C4-2B (cell line): ENCODE measurements at regions not wholly inside any gene's neighbourhood (a gene's known extent, or its start where the extent isn't known, plus 50 kb on each side); places are given as distances from the start of the nearest gene placed in this dataset.

Experiments
- H3K27ac ChIP-seq: fragments of 450-650 bp; 2 replicates; pipeline ENCODE4 v1.5.1; 2017
- CTCF ChIP-seq: fragments of 450-650 bp; conservative IDR thresholded peaks from 2 replicates; pipeline ENCODE4 v1.5.1; 2017; ENCODE audit warnings: mild to moderate bottlenecking
- ZFX ChIP-seq: fragments of 450-650 bp; IDR thresholded peaks from 2 replicates; pipeline ENCODE4 v1.6.1; 2017

- H3K27ac ChIP-seq = no peak overlapping the region
- TF ChIP-seq CTCF = no peak
- TF ChIP-seq ZFX = no peak
These were observed 466.0 kb upstream of the THBS1 start for GRCh38 chr15:39114690-39115378.

- no peak for TF ChIP-seq CTCF
- TF ChIP-seq ZFX = no peak
- no peak overlapping the region for H3K27ac ChIP-seq
These were observed 465.4 kb upstream of the THBS1 start for GRCh38 chr15:39115379-39116057.

- H3K27ac ChIP-seq = no peak overlapping the region
- TF ChIP-seq ZFX = no peak
- no peak for TF ChIP-seq CTCF
These were observed 462.4 kb upstream of the THBS1 start for GRCh38 chr15:39118510-39118909.

- H3K27ac ChIP-seq = no peak overlapping the region
- no peak for TF ChIP-seq CTCF
- no peak for TF ChIP-seq ZFX
These were observed 456.7 kb upstream of the THBS1 start for GRCh38 chr15:39124155-39124552.

- no peak overlapping the region for H3K27ac ChIP-seq
- TF ChIP-seq CTCF (no peak), ZFX (no peak)
These were observed 456.2 kb upstream of the THBS1 start for GRCh38 chr15:39124553-39125171.

- TF ChIP-seq ZFX (no peak), CTCF (no peak)
- no peak overlapping the region for H3K27ac ChIP-seq
These were observed 455.7 kb upstream of the THBS1 start for GRCh38 chr15:39125226-39125625.

- H3K27ac ChIP-seq = no peak overlapping the region
- TF ChIP-seq CTCF (peak; percentile 71), ZFX (no peak)
These were observed 455.0 kb upstream of the THBS1 start for GRCh38 chr15:39125904-39126303.
